ENCODE measurements at regions not wholly inside any gene's neighbourhood (a gene's known extent, or its start where the extent isn't known, plus 50 kb on each side); places are given as distances from the start of the nearest gene placed in this dataset.

- no peak for TF ChIP-seq POLR2A (IDR thresholded peaks at IDR 0.05)
- no peak for TF ChIP-seq CTCF (IDR thresholded peaks at IDR 0.05)
Observed at GRCh38 chr1:228646717-228647522, 88.4 kb upstream of the RHOU start.

Data from ovary (tissue), 3 donors.